ENCODE measurements at regions not wholly inside any gene's neighbourhood (a gene's known extent, or its start where the extent isn't known, plus 50 kb on each side); places are given as distances from the start of the nearest gene placed in this dataset.

- no peaks in the 10 kb centered on the region for H3K27me3 ChIP-seq
- no peaks in the 10 kb centered on the region for H3K36me3 ChIP-seq
- no peaks in the 10 kb centered on the region for H3K9me3 ChIP-seq
- DNase-seq, result no peak
- no peak overlapping the region for H3K4me3 ChIP-seq
These were observed 380.6 kb upstream of the NUDT12 start for GRCh38 chr5:103943230-103943629.

DNA sequence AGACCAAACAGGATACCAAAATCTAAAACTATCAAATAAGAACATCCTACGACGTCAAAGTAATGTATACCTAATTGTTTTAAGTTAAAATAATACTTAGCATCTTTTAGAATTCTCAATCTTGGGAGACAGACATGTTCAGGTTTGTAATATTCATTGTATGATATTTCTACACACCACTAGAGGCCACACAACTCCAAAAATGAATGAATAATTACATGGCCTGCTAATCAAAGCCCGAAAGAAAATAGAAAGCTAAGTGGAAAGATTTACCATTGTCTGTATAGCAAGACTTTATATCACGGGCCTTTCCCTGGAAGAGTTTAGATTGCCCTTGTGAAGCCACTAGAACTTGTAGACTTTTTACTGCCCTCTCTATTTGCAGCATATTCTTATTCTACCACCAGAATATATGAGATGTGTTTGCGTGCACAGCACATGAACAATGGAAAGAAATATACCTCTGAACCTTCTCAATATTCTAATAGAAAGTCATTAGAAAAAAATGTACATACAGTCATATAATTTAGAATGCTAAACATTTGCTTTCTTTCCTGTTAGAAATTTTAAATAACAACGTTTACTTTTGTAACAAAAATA is 380.1 kb upstream of the NUDT12 start:
- no peak for DNase-seq
- Histone ChIP-seq H3K4me3 (no peak overlapping the region), H3K36me3 (no peaks in the 10 kb centered on the region), H3K27me3 (no peaks in the 10 kb centered on the region), H3K9me3 (no peaks in the 10 kb centered on the region)

GRCh38 chr5:103941596-103941995 is 379.0 kb upstream of the NUDT12 start:
- no peak overlapping the region for H3K4me3 ChIP-seq
- no peaks in the 10 kb centered on the region for H3K36me3 ChIP-seq
- no peaks in the 10 kb centered on the region for H3K9me3 ChIP-seq
- H3K27me3 ChIP-seq, result no peaks in the 10 kb centered on the region
- no peak for DNase-seq

- Histone ChIP-seq H3K27me3 (no peaks in the 10 kb centered on the region), H3K36me3 (no peaks in the 10 kb centered on the region), H3K9me3 (no peaks in the 10 kb centered on the region), H3K4me3 (no peak overlapping the region)
- no peak for DNase-seq
These were observed 375.6 kb upstream of the NUDT12 start for GRCh38 chr5:103938146-103938695.

DNA sequence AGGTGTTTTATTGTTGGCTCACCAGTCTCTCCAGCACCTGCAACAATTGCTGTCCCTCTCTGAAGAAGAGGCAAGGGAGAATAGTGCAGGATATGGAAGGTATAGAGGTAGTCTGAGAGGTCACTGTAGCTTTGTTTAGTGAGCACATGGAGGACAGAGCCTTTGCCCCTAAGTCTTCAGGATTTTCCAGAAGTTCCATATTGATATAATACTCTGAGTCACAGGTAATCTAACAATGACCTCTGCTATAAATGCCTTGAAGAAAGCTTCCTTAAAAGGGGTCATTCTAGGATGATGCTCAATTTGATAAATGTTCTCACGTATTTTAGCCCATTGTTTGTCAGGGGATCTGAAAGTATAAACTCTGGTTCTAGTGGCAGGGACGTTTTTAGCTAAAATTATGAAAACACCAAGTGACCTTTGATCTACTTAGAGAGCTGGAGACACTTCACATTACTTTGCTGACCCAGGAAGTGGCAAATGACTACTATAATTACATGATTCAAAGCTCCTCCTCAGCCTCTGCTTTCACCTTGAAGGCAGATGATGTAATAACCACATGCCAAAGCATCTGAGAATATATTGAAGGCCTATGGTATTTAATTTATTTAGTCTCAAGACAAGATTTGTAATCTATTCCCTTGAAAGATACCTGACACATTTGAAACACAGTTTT is 366.9 kb upstream of the NUDT12 start:
- Histone ChIP-seq H3K9me3 (no peaks in the 10 kb centered on the region), H3K4me3 (no peak overlapping the region), H3K27me3 (no peaks in the 10 kb centered on the region), H3K36me3 (no peaks in the 10 kb centered on the region)
- DNase-seq, result no peak

GRCh38 chr5:103927739-103928138 is 365.1 kb upstream of the NUDT12 start:
- H3K27me3 ChIP-seq, result no peaks in the 10 kb centered on the region
- H3K36me3 ChIP-seq, result no peaks in the 10 kb centered on the region
- no peak for DNase-seq
- no peak overlapping the region for H3K4me3 ChIP-seq
- no peaks in the 10 kb centered on the region for H3K9me3 ChIP-seq

DNA sequence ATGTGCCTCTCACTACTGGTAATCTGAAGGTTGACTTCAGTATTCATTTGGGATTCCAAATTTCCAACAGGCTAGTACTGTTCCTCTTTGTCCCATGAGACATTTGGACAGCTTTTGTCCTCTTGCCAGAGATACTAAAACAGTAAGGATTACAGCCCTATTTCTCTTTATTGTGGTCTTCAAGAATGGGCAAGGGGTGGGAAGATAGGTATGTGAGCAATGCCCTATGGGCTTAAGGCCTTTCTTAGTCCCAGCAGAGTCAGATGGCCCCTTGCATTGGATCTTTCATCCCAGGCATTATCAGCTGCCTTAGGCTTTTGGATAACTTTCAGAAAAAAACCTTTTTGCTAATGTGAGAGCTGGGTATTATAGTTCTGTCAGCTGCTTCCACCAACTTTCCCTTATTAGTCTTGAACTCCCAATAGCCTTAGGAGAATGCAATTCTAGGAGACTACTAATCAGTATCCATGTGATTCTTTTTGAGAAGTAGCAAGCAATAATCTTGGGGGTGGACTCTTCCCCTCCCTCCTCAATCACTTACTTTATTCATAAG is 361.1 kb upstream of the NUDT12 start:
- H3K4me3 ChIP-seq, result no peak overlapping the region
- H3K36me3 ChIP-seq, result no peaks in the 10 kb centered on the region
- no peaks in the 10 kb centered on the region for H3K27me3 ChIP-seq
- no peak for DNase-seq
- no peaks in the 10 kb centered on the region for H3K9me3 ChIP-seq

- H3K4me3 ChIP-seq, result no peak overlapping the region
These were observed 356.9 kb upstream of the NUDT12 start for GRCh38 chr5:103919506-103919905.

DNA sequence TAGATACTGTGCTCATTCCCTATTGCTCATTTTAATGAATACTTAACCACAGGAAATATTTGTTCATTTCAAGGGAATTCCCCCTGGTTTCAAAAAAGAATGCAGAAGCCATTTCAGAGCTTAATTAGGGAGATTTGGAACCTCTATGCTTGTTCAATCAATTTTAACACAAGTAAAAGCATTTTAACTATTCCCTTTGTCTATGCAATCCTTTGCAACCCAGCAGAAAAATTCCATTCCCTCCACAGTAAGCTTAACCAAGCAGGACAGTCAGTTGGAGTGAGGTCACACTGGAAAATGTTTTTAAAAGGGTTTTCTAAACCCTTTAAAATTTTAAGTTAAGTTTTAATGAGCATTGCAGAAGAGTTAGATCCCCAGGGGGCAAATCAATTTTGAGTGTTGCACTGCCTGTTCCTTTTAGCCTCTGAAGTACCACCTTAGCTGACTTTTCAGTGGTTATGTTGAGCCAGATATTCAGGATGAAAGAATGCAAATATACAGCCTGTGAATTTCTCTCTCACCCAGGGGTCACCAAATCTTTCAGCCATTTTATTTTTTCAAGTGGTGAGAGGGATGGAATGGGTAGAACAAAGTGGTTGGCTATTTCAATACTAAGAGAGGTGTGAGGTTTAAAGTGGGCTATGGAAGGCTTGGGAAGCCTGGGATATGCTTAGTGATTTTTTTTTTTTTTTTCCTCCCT is 356.2 kb upstream of the NUDT12 start:
- Histone ChIP-seq H3K36me3 (no peaks in the 10 kb centered on the region), H3K9me3 (no peaks in the 10 kb centered on the region), H3K4me3 (no peak overlapping the region), H3K27me3 (no peaks in the 10 kb centered on the region)
- DNase-seq, result no peak

More at GRCh38 chr5:103919506-103919905, 356.9 kb upstream of the NUDT12 start:
- Histone ChIP-seq H3K27me3 (no peaks in the 10 kb centered on the region), H3K9me3 (no peaks in the 10 kb centered on the region), H3K36me3 (no peaks in the 10 kb centered on the region)
- DNase-seq, result no peak

DNA sequence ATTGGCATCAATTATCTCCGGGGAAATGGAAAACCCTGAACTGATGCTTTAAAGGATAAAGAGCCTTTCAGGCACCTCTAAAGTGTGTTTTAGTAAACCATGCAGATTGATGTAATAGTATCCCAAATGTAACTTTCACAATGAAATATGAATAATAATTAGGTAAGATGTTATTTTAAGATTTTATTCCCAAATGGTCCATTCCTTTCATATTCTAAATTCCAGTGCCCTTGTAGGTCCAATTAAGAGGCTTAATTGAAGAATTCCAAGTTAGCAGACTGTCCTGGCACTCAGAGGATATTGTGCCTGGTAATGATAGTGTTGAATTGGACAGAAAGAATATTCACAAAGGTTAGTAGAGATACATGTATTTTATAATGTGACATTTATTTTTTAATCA is 352.5 kb upstream of the NUDT12 start:
- DNase-seq, result no peak
- no peaks in the 10 kb centered on the region for H3K9me3 ChIP-seq
- H3K27me3 ChIP-seq, result no peaks in the 10 kb centered on the region
- H3K36me3 ChIP-seq, result no peaks in the 10 kb centered on the region
- no peak overlapping the region for H3K4me3 ChIP-seq

GRCh38 chr5:103910786-103911185 is 348.2 kb upstream of the NUDT12 start:
- DNase-seq, result no peak
- no peak overlapping the region for H3K4me3 ChIP-seq
- H3K9me3 ChIP-seq, result no peaks in the 10 kb centered on the region
- no peaks in the 10 kb centered on the region for H3K27me3 ChIP-seq
- H3K36me3 ChIP-seq, result no peaks in the 10 kb centered on the region

DNA sequence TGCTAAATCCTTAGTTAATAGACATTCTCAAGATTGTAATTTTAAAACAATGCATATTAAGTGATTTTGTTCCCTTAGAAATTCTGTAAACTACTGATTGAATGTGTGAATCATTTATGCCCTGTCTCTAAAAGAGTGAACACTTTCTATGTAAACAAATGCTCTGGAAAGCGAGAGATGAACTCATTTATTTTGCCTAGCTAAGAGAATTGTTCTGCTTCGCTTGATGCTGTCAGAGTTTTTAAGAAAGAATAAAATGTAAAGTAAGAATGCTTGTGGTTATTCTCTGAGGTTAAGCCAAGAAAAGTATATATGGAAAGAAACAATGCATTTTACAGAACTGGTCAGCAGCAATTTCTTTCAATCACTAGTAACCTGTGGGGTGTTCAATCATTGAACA is 347.4 kb upstream of the NUDT12 start:
- no peaks in the 10 kb centered on the region for H3K36me3 ChIP-seq
- H3K4me3 ChIP-seq, result no peak overlapping the region
- DNase-seq, result no peak
- H3K9me3 ChIP-seq, result no peaks in the 10 kb centered on the region
- H3K27me3 ChIP-seq, result no peaks in the 10 kb centered on the region

- DNase-seq, result no peak
- Histone ChIP-seq H3K36me3 (no peaks in the 10 kb centered on the region), H3K4me3 (no peak overlapping the region), H3K9me3 (no peaks in the 10 kb centered on the region), H3K27me3 (no peaks in the 10 kb centered on the region)
These were observed 346.8 kb upstream of the NUDT12 start for GRCh38 chr5:103909391-103909790.

DNA sequence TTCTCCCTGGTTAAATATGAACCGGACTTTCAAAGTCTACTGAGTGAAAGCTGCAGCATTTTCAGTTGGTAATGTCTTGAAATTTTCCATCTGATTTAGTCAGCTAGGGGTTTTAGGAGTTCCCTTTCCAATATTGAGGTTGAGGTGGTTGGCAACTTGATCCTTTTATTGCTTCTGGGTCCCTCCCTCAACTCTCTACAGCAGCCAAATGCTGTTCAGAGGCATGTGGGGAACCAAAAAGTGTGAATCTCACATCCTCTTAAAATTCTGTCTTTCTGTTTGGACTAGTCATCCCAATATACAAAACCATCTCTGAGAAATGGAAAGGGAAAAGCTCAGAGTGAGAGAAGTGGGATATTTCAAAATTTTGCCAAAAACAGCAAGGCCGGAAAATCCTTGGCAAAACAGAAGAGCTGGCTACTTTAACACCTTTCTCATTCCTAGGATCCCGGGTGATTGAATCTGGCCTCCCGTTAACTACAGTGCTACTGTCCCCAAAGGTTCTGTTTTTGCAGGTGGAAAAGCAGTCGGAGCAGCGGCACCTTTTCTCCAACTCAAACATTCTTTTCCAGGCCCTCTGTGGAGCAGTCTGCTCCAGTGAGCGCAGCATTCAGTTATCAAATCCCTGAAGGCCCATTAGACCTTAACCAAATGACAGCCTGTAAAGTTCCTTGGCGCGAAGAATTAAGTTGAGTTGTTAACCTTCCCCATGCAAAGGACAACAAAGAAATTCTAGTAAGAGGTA is 345.9 kb upstream of the NUDT12 start:
- DNase-seq, result no peak
- H3K4me3 ChIP-seq, result no peak overlapping the region
- H3K27me3 ChIP-seq, result no peaks in the 10 kb centered on the region
- no peaks in the 10 kb centered on the region for H3K36me3 ChIP-seq
- H3K9me3 ChIP-seq, result no peaks in the 10 kb centered on the region

DNA sequence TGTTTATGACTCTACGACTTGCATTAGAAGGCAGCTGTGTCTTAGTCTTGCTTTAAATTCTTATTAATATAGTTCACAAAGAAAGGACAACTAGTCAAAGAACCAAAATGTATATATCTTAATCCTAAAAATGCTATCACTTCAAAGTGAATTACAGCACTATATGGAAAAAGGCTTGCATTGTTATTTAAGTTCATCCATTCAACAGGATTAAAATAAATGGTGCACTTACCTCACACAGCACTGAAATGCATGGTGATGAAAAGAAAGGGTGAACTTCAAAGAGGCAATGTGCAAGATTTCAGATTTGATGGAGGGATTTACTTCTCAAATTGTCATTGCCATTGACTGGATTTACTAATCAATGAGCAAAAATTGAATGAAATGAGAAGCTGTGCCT is 344.4 kb upstream of the NUDT12 start:
- Histone ChIP-seq H3K27me3 (no peaks in the 10 kb centered on the region), H3K4me3 (no peak overlapping the region), H3K36me3 (no peaks in the 10 kb centered on the region), H3K9me3 (no peaks in the 10 kb centered on the region)
- DNase-seq, result no peak

- DNase-seq, result no peak
- H3K36me3 ChIP-seq, result no peaks in the 10 kb centered on the region
- H3K27me3 ChIP-seq, result no peaks in the 10 kb centered on the region
- no peak overlapping the region for H3K4me3 ChIP-seq
- H3K9me3 ChIP-seq, result no peaks in the 10 kb centered on the region
These were observed 342.1 kb upstream of the NUDT12 start for GRCh38 chr5:103904651-103905050.

DNA sequence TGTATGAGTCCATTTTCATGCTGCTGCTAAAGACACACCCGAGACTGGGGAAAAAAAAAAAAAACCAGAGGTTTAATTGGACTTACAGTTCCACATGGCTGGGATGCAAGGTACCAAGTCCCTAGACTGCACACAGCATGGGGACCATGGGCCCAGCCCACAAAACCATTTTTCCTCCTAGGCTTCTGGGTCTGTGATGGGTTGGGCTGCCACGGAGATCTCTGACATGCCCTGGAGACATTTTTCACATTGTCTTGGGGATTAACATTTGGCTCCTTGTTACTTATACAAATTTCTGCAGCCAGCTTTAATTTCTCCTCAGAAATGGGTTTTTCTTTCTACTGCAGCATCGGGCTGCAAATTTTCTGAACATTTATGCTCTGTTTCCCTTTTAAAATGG is 340.3 kb upstream of the NUDT12 start:
- H3K4me3 ChIP-seq, result no peak overlapping the region
- H3K36me3 ChIP-seq, result no peaks in the 10 kb centered on the region
- no peaks in the 10 kb centered on the region for H3K9me3 ChIP-seq
- no peak for DNase-seq
- no peaks in the 10 kb centered on the region for H3K27me3 ChIP-seq

Data from MG63 (cell line).